ENCODE measurements at regions not wholly inside any gene's neighbourhood (a gene's known extent, or its start where the extent isn't known, plus 50 kb on each side); places are given as distances from the start of the nearest gene placed in this dataset.

GRCh38 chr5:72557167-72558045 lies 50.2 kb upstream of the ZNF366 start:
- WGBS, 5 donors, result 23 to 33% (median 28%) methylated on average over 18 of the region's 18 CpGs
- Histone ChIP-seq H3K27ac (peak overlapping the region; percentile 11 to 85 (median 73)), H3K27me3 (replicated peaks in 1 of 7) (peaks cover 0 to 14% (median 0%) of the 10 kb centered on the region in 7 donors), H3K4me1 (peaks cover 0 to 35% (median 22%) of the 10 kb centered on the region in 6 donors), H3K36me3 (no peaks in the 10 kb centered on the region), H3K4me3 (peak overlapping the region in 7 of 8 donors; percentile 24 to 66 (median 28)), H3K9me3 (no peaks in the 10 kb centered on the region)
- no peak for DNase-seq
- intact Hi-C loops (cut with DNase I; ENCODE audit: low total_unique reads), result no loop called here
- peak in 1 of 11 experiments; percentile 8 for TF ChIP-seq CTCF (IDR thresholded peaks at IDR 0.05 in 8 of 11, conservative IDR thresholded peaks at IDR 0.05 in 3 of 11)
- TF ChIP-seq POLR2A (IDR thresholded peaks at IDR 0.05), result no peak
